RWPE1 (cell line): ENCODE measurements at regions not wholly inside any gene's neighbourhood (a gene's known extent, or its start where the extent isn't known, plus 50 kb on each side); places are given as distances from the start of the nearest gene placed in this dataset.

Source experiments
- CTCF ChIA-PET: fragments of 350-600 bp; sonication (Branson Sonifier 250); formaldehyde crosslinking; extraction: SDS; loops from one replicate; lab custom pipeline; 2021; lab: Yijun Ruan, JAX
- POLR2A ChIA-PET: fragments of 400-600 bp; formaldehyde crosslinking; extraction: SDS; loops from one replicate; lab custom pipeline; 2020; ENCODE audit warnings: antibody characterized with exemption; ENCODE audit not compliant: low non-redundant PET; lab: Yijun Ruan, JAX
- DNase-seq: peaks from one replicate; pipeline ENCODE4 v3.0.0; 2012; ENCODE audit warnings: low spot score
- H3K27ac ChIP-seq: fragments of 450-650 bp; 2 replicates; pipeline ENCODE4 v1.5.1; 2017
- CTCF ChIP-seq: fragments of 450-650 bp; conservative IDR thresholded peaks from 2 replicates; pipeline ENCODE4 v1.5.1; 2017; ENCODE audit warnings: low read depth, mild to moderate bottlenecking

GRCh38 chr18:28984731-28985130 is 807.8 kb upstream of the CDH2 start:
- ChIA-PET POLR2A (no interaction called here), CTCF (no interaction called here)
- no peak overlapping the region for H3K27ac ChIP-seq
- no peak for TF ChIP-seq CTCF
- DNase-seq = no peak

- POLR2A ChIA-PET = no interaction called here
- TF ChIP-seq CTCF = no peak
- no peak overlapping the region for H3K27ac ChIP-seq
- CTCF ChIA-PET = no interaction called here
- no peak for DNase-seq
Measured at GRCh38 chr18:28974504-28974903, 797.6 kb upstream of the CDH2 start.

GRCh38 chr18:28973324-28973723 is 796.4 kb upstream of the CDH2 start:
- no peak overlapping the region for H3K27ac ChIP-seq
- CTCF ChIA-PET = no interaction called here
- no peak for TF ChIP-seq CTCF
- POLR2A ChIA-PET = no interaction called here
- DNase-seq = no peak

- no peak for TF ChIP-seq CTCF
- H3K27ac ChIP-seq = no peak overlapping the region
- DNase-seq = no peak
- ChIA-PET POLR2A (no interaction called here), CTCF (no interaction called here)
Measured at GRCh38 chr18:28972333-28972907, 795.5 kb upstream of the CDH2 start.

- H3K27ac ChIP-seq = no peak overlapping the region
- TF ChIP-seq CTCF = no peak
- POLR2A ChIA-PET = no interaction called here
- CTCF ChIA-PET = no interaction called here
- DNase-seq = no peak
Measured at GRCh38 chr18:28963481-28963880, 786.6 kb upstream of the CDH2 start.

- DNase-seq = peak; percentile 5
- no peak overlapping the region for H3K27ac ChIP-seq
- POLR2A ChIA-PET = no interaction called here
- TF ChIP-seq CTCF = peak; percentile 51
- CTCF ChIA-PET = interaction anchor here (0.6 to 0.7 kb wide), 2 partner anchors 115 to 948 kb away, joined by 4 read pairs; no protein-coding TSS in a partner anchor
Measured at GRCh38 chr18:28961669-28962228, 784.8 kb upstream of the CDH2 start.
